NB4 (cell line): ENCODE measurements at regions not wholly inside any gene's neighbourhood (a gene's known extent, or its start where the extent isn't known, plus 50 kb on each side); places are given as distances from the start of the nearest gene placed in this dataset.

Experiments used
- CTCF ChIP-seq: IDR thresholded peaks from one replicate; pipeline ENCODE4 v1.5.1; 2012; ENCODE audit warnings: low read depth, low read length
- MAX ChIP-seq: IDR thresholded peaks from 2 replicates; pipeline ENCODE4 v1.6.1; 2011; ENCODE audit warnings: low read depth, low read length
- POLR2A ChIP-seq: IDR thresholded peaks from 2 replicates; pipeline ENCODE4 v1.6.1; 2011; ENCODE audit warnings: mild to moderate bottlenecking; ENCODE audit not compliant: insufficient read length; ENCODE audit errors: extremely low read depth

GRCh38 chr2:22826703-22827102, 558.3 kb upstream of the KLHL29 start:
- TF ChIP-seq POLR2A: no peak
- no peak for TF ChIP-seq CTCF
- TF ChIP-seq MAX: no peak
